Sigmoid colon (tissue), 6 donors: ENCODE measurements at regions not wholly inside any gene's neighbourhood (a gene's known extent, or its start where the extent isn't known, plus 50 kb on each side); places are given as distances from the start of the nearest gene placed in this dataset.

Experiments used
- DNase-seq: peaks from one replicate; pipeline ENCODE4 v3.0.0-alpha.2; 2019
- H3K27ac ChIP-seq, 4 donors: fragments of 200-600 bp; sonication (generic); one replicate each; pipeline ENCODE4 v1.5.1; 2016 to 2019; ENCODE audit warnings: mild to moderate bottlenecking in 1 of 4
- H3K27me3 ChIP-seq, 3 donors: fragments of 200-600 bp; sonication (generic); one replicate each; pipeline ENCODE4 v1.5.1; 2019; ENCODE audit warnings: mild to moderate bottlenecking in 1 of 3
- H3K36me3 ChIP-seq, 4 donors: fragments of 200-600 bp; sonication (generic); one replicate each; pipeline ENCODE4 v1.5.1; 2016 to 2019
- H3K4me1 ChIP-seq, 4 donors: fragments of 200-600 bp; sonication (generic); one replicate each; pipeline ENCODE4 v1.5.1; 2017 to 2019
- H3K4me3 ChIP-seq, 4 donors: fragments of 200-600 bp; sonication (generic); one replicate each; pipeline ENCODE4 v1.5.1; 2017 to 2019; ENCODE audit warnings: mild to moderate bottlenecking in 2 of 4, moderate library complexity in 1 of 4
- H3K9me3 ChIP-seq, 4 donors: fragments of 200-600 bp in 3 of 4; sonication (generic) in 3 of 4; one replicate each; pipeline versions ENCODE4 v1.5.1 to v1.6.1; 2013 to 2019
- CTCF ChIP-seq, 4 experiments: fragments of 450-650 bp in 3 of 4; fragments of 200-600 bp in 1 of 4; IDR thresholded peaks; one replicate each; pipeline ENCODE4 v1.5.1; 2016 to 2019; ENCODE audit warnings: antibody characterized with exemption in 4 of 4, mild to moderate bottlenecking in 3 of 4, moderate library complexity in 2 of 4
- EP300 ChIP-seq, 4 donors: sonication (generic); formaldehyde crosslinking; IDR thresholded peaks; one replicate each; pipeline ENCODE4 v1.6.1; 2017; ENCODE audit warnings: antibody characterized with exemption in 4 of 4
- POLR2A ChIP-seq, 2 donors: fragments of 450-650 bp; IDR thresholded peaks; one replicate each; pipeline ENCODE4 v1.6.1; 2016; ENCODE audit warnings: antibody characterized with exemption in 2 of 2, mild to moderate bottlenecking in 2 of 2, moderate library complexity in 2 of 2
- POLR2AphosphoS5 ChIP-seq, 4 donors: sonication (generic); formaldehyde crosslinking; IDR thresholded peaks; one replicate each; pipeline ENCODE4 v1.6.1; 2017; ENCODE audit warnings: antibody characterized with exemption in 4 of 4
- WGBS, 2 donors: extraction: QIAGEN DNeasy Blood & Tissue Kit; methylation state at CpG; one replicate each; pipeline ENCODE4 v1.1.7; 2013; 5-methylcytosine and 5-hydroxymethylcytosine counted together
- intact Hi-C: fragments of 100-400 bp; cut with DNase I; formaldehyde crosslinking; loops from one replicate; pipeline ENCODE4 v1.15.1; 2023
- donor health status: healthy with polysubstance abuse.
- donor health status: healthy.

- TF ChIP-seq EP300 (IDR thresholded peaks at IDR 0.05) (no peak), CTCF (IDR thresholded peaks at IDR 0.05) (no peak), POLR2AphosphoS5 (IDR thresholded peaks at IDR 0.05) (no peak), POLR2A (IDR thresholded peaks at IDR 0.05) (no peak)
- intact Hi-C loops, result no loop called here
- H3K4me3 ChIP-seq, result no peak overlapping the region
- WGBS, 2 donors, result 76 to 84% methylated on average over 2 of the region's 2 CpGs
- no peaks in the 10 kb centered on the region for H3K27me3 ChIP-seq
- no peak overlapping the region for H3K27ac ChIP-seq
- peaks cover 0 to 5% (median 0%) of the 10 kb centered on the region in 4 donors for H3K9me3 ChIP-seq
- no peaks in the 10 kb centered on the region for H3K36me3 ChIP-seq
- DNase-seq, result no peak
- no peaks in the 10 kb centered on the region for H3K4me1 ChIP-seq
These were observed 357.8 kb downstream of the TMEM38B start for GRCh38 chr9:106052166-106052565.

- H3K27me3 ChIP-seq, result no peaks in the 10 kb centered on the region
- intact Hi-C loops, result no loop called here
- H3K9me3 ChIP-seq, result peaks cover 0 to 5% (median 0%) of the 10 kb centered on the region in 4 donors
- H3K27ac ChIP-seq, result no peak overlapping the region
- WGBS, 2 donors, result 78 to 82% methylated on average over 2 of the region's 2 CpGs
- H3K4me3 ChIP-seq, result no peak overlapping the region
- no peaks in the 10 kb centered on the region for H3K36me3 ChIP-seq
- TF ChIP-seq POLR2AphosphoS5 (IDR thresholded peaks at IDR 0.05) (no peak), EP300 (IDR thresholded peaks at IDR 0.05) (no peak), CTCF (IDR thresholded peaks at IDR 0.05) (no peak), POLR2A (IDR thresholded peaks at IDR 0.05) (no peak)
- no peak for DNase-seq
- no peaks in the 10 kb centered on the region for H3K4me1 ChIP-seq
These were observed 358.4 kb downstream of the TMEM38B start for GRCh38 chr9:106052735-106053134.

- no peak overlapping the region for H3K4me3 ChIP-seq
- H3K4me1 ChIP-seq, result no peaks in the 10 kb centered on the region
- H3K36me3 ChIP-seq, result no peaks in the 10 kb centered on the region
- no peak overlapping the region for H3K27ac ChIP-seq
- intact Hi-C loops, result no loop called here
- H3K9me3 ChIP-seq, result no peaks in the 10 kb centered on the region
- TF ChIP-seq POLR2A (IDR thresholded peaks at IDR 0.05) (no peak), POLR2AphosphoS5 (IDR thresholded peaks at IDR 0.05) (no peak), EP300 (IDR thresholded peaks at IDR 0.05) (no peak), CTCF (IDR thresholded peaks at IDR 0.05) (no peak)
- no peaks in the 10 kb centered on the region for H3K27me3 ChIP-seq
- no peak for DNase-seq
These were observed 362.0 kb downstream of the TMEM38B start for GRCh38 chr9:106056328-106056727.

- no peak for DNase-seq
- TF ChIP-seq POLR2A (IDR thresholded peaks at IDR 0.05) (no peak), CTCF (IDR thresholded peaks at IDR 0.05) (no peak), EP300 (IDR thresholded peaks at IDR 0.05) (no peak), POLR2AphosphoS5 (IDR thresholded peaks at IDR 0.05) (no peak)
- Histone ChIP-seq H3K9me3 (no peaks in the 10 kb centered on the region), H3K27ac (no peak overlapping the region), H3K27me3 (no peaks in the 10 kb centered on the region), H3K4me3 (no peak overlapping the region), H3K36me3 (no peaks in the 10 kb centered on the region), H3K4me1 (no peaks in the 10 kb centered on the region)
- WGBS, 2 donors, result 92% methylated on average over 8 of the region's 8 CpGs
- intact Hi-C loops, result no loop called here
These were observed 364.1 kb downstream of the TMEM38B start for GRCh38 chr9:106058460-106058859.

GRCh38 chr9:106059886-106060285 is 365.5 kb downstream of the TMEM38B start:
- TF ChIP-seq POLR2A (IDR thresholded peaks at IDR 0.05), result no peak
- TF ChIP-seq CTCF (IDR thresholded peaks at IDR 0.05), result no peak
- Histone ChIP-seq H3K9me3 (no peaks in the 10 kb centered on the region), H3K4me3 (no peak overlapping the region), H3K4me1 (no peaks in the 10 kb centered on the region), H3K27me3 (no peaks in the 10 kb centered on the region), H3K27ac (no peak overlapping the region), H3K36me3 (no peaks in the 10 kb centered on the region)
- DNase-seq, result no peak
- intact Hi-C loops, result no loop called here
- WGBS, 2 donors, result 81 to 88% methylated on average over 8 of the region's 8 CpGs
